Endodermal cell (in vitro differentiated cells): ENCODE measurements at regions not wholly inside any gene's neighbourhood (a gene's known extent, or its start where the extent isn't known, plus 50 kb on each side); places are given as distances from the start of the nearest gene placed in this dataset.

ENCODE experiments used
- DNase-seq: peaks from one replicate; pipeline ENCODE4 v3.0.0-alpha.2; 2017
- H3K27ac ChIP-seq: 2 replicates; pipeline ENCODE4 v1.5.1; 2013; ENCODE audit warnings: mild to moderate bottlenecking, low read depth, low read length, moderate library complexity
- H3K27me3 ChIP-seq: 2 replicates; pipeline ENCODE4 v1.6.1; 2013; ENCODE audit warnings: mild to moderate bottlenecking, low read length, moderate library complexity; ENCODE audit not compliant: insufficient read depth, control insufficient read depth, poor library complexity, severe bottlenecking
- H3K36me3 ChIP-seq: 2 replicates; pipeline ENCODE4 v1.7.0; 2013; ENCODE audit warnings: mild to moderate bottlenecking, low read length, moderate library complexity; ENCODE audit not compliant: control insufficient read depth, insufficient read depth
- H3K4me1 ChIP-seq: one replicate; pipeline ENCODE4 v1.7.0; 2013; ENCODE audit warnings: low read length; ENCODE audit not compliant: control insufficient read depth, insufficient read depth
- H3K4me3 ChIP-seq: 2 replicates; pipeline ENCODE4 v1.5.1; 2013; ENCODE audit warnings: mild to moderate bottlenecking, low read length, moderate library complexity
- H3K9ac ChIP-seq: 2 replicates; pipeline ENCODE4 v1.6.1; 2013; ENCODE audit warnings: mild to moderate bottlenecking, low read length, moderate library complexity; ENCODE audit not compliant: poor library complexity, severe bottlenecking; ENCODE audit errors: extremely low read depth
- H3K9me3 ChIP-seq: 2 replicates; pipeline ENCODE4 v1.6.1; 2013; ENCODE audit warnings: mild to moderate bottlenecking, low read length, moderate library complexity; ENCODE audit not compliant: control insufficient read depth
- H3K27ac Mint-ChIP-seq: 2 replicates; pipeline ENCODE4 v1.8.0; 2020; ENCODE audit warnings: mixed read lengths
- H3K27me3 Mint-ChIP-seq: 2 replicates; pipeline ENCODE4 v1.8.0; 2021; ENCODE audit warnings: mild to moderate bottlenecking, mixed read lengths; ENCODE audit not compliant: insufficient read depth
- H3K36me3 Mint-ChIP-seq: 2 replicates; pipeline ENCODE4 v1.8.0; 2020; ENCODE audit warnings: low read depth, mixed read lengths
- H3K4me1 Mint-ChIP-seq: 2 replicates; pipeline ENCODE4 v1.8.0; 2020; ENCODE audit warnings: mixed read lengths
- H3K4me3 Mint-ChIP-seq: 2 replicates; pipeline ENCODE4 v1.8.0; 2020; ENCODE audit warnings: mild to moderate bottlenecking, moderate library complexity, mixed read lengths
- H3K9me3 Mint-ChIP-seq: 2 replicates; pipeline ENCODE4 v1.8.0; 2020; ENCODE audit warnings: mild to moderate bottlenecking, mixed read lengths
- WGBS, 2 experiments: methylation state at CpG; one replicate each; pipeline versions ENCODE4 v1.1.5 to v1.1.7; 2013; ENCODE audit warnings: missing lambda C conversion rate in 2 of 2, mixed read lengths in 1 of 2; ENCODE audit not compliant: insufficient coverage in 1 of 2, insufficient read length in 1 of 2; 5-methylcytosine and 5-hydroxymethylcytosine counted together
- TF ChIP-seq, protein P1 (sequence below): fragments of 200-600 bp; sonication (generic); conservative IDR thresholded peaks from 2 replicates; pipeline ENCODE4 v1.5.0; 2021; ENCODE audit warnings: antibody characterized with exemption, mild to moderate bottlenecking

DNA sequence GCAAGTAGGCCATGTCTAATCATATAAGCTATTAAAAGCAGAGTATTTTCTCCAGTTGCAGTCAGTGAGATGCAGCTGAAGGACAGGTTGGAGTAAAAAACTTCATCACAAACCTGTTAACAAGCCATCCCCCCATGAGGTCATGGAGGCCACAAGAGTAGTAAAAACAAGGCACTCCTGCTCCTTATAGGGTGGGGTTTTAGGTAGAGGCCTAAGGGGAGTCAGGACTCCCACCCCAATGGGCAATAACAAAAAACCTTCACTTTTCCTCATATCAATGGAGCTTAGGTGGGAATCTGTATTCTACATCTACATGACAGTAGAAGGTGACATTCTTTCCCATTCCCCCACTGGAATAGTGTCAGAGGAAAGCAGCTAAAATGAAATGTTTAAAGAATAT, 428.1 kb upstream of the KHDRBS2 start:
- no peaks in the 10 kb centered on the region for H3K9me3 Mint-ChIP-seq
- no peaks in the 10 kb centered on the region for H3K27me3 Mint-ChIP-seq
- H3K4me1 Mint-ChIP-seq = no peaks in the 10 kb centered on the region
- Histone ChIP-seq H3K4me1 (no peaks in the 10 kb centered on the region), H3K4me3 (no peak overlapping the region), H3K27me3 (no peaks in the 10 kb centered on the region), H3K27ac (no peak overlapping the region), H3K9ac (no peak overlapping the region), H3K36me3 (no peaks in the 10 kb centered on the region), H3K9me3 (peaks cover 4% of the 10 kb centered on the region)
- DNase-seq = no peak
- H3K27ac Mint-ChIP-seq = no peak overlapping the region
- H3K36me3 Mint-ChIP-seq = no peaks in the 10 kb centered on the region
- TF ChIP-seq, protein P1, sequence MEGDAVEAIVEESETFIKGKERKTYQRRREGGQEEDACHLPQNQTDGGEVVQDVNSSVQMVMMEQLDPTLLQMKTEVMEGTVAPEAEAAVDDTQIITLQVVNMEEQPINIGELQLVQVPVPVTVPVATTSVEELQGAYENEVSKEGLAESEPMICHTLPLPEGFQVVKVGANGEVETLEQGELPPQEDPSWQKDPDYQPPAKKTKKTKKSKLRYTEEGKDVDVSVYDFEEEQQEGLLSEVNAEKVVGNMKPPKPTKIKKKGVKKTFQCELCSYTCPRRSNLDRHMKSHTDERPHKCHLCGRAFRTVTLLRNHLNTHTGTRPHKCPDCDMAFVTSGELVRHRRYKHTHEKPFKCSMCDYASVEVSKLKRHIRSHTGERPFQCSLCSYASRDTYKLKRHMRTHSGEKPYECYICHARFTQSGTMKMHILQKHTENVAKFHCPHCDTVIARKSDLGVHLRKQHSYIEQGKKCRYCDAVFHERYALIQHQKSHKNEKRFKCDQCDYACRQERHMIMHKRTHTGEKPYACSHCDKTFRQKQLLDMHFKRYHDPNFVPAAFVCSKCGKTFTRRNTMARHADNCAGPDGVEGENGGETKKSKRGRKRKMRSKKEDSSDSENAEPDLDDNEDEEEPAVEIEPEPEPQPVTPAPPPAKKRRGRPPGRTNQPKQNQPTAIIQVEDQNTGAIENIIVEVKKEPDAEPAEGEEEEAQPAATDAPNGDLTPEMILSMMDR = no peak
- no peak overlapping the region for H3K4me3 Mint-ChIP-seq

- H3K36me3 ChIP-seq = no peaks in the 10 kb centered on the region
- no peaks in the 10 kb centered on the region for H3K9me3 Mint-ChIP-seq
- no peaks in the 10 kb centered on the region for H3K36me3 Mint-ChIP-seq
- H3K27me3 Mint-ChIP-seq = no peaks in the 10 kb centered on the region
- H3K4me1 ChIP-seq = no peaks in the 10 kb centered on the region
- H3K9ac ChIP-seq = no peak overlapping the region
- WGBS, 2 experiments = 94% methylated on average over 1 of the region's 1 CpG; no CpG with 5 or more reads in 1 of the 2 experiments
- H3K4me1 Mint-ChIP-seq = no peaks in the 10 kb centered on the region
- H3K27me3 ChIP-seq = no peaks in the 10 kb centered on the region
- peaks cover 4% of the 10 kb centered on the region for H3K9me3 ChIP-seq
- H3K4me3 Mint-ChIP-seq = no peak overlapping the region
- H3K27ac ChIP-seq = no peak overlapping the region
- no peak for DNase-seq
- TF ChIP-seq, protein P1 = no peak
- H3K4me3 ChIP-seq = no peak overlapping the region
- H3K27ac Mint-ChIP-seq = no peak overlapping the region
Measured at GRCh38 chr6:62711750-62712149, 425.7 kb upstream of the KHDRBS2 start.

DNA sequence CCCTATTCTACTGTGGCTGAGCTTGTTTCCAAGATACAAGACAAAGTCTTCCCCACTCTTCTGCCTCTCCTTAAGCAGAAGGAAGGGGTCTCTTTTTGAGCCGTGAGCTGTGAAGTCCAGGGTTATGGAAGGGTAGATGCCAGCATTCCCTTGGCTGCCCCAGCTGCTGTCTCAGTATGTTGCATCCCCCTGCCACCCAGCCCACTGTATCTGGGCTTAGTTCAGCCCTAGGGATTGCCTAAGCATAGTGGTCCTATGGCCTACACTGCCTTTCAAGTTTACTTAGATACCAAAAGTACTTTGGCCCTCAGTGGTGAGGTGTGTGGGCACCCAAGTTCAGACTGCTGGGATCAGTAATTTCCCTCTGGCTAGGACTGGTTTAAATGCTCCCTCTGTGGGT, 421.9 kb upstream of the KHDRBS2 start:
- no peak overlapping the region for H3K27ac Mint-ChIP-seq
- H3K27me3 ChIP-seq = no peaks in the 10 kb centered on the region
- DNase-seq = no peak
- H3K4me1 Mint-ChIP-seq = no peaks in the 10 kb centered on the region
- no peak overlapping the region for H3K9ac ChIP-seq
- TF ChIP-seq, protein P1 = no peak
- no peaks in the 10 kb centered on the region for H3K4me1 ChIP-seq
- H3K36me3 ChIP-seq = no peaks in the 10 kb centered on the region
- WGBS, 2 experiments = 89% methylated on average over 1 of the region's 1 CpG; no CpG with 5 or more reads in 1 of the 2 experiments
- no peaks in the 10 kb centered on the region for H3K9me3 ChIP-seq
- no peaks in the 10 kb centered on the region for H3K9me3 Mint-ChIP-seq
- H3K4me3 Mint-ChIP-seq = no peak overlapping the region
- H3K27ac ChIP-seq = no peak overlapping the region
- no peaks in the 10 kb centered on the region for H3K36me3 Mint-ChIP-seq
- no peaks in the 10 kb centered on the region for H3K27me3 Mint-ChIP-seq
- no peak overlapping the region for H3K4me3 ChIP-seq
